LNCAP (cell line): ENCODE measurements at regions not wholly inside any gene's neighbourhood (a gene's known extent, or its start where the extent isn't known, plus 50 kb on each side); places are given as distances from the start of the nearest gene placed in this dataset.

Source experiments
- CTCF ChIP-seq: fragments of 450-650 bp; IDR thresholded peaks from 2 replicates; pipeline ENCODE4 v1.5.1; 2017; ENCODE audit warnings: mild to moderate bottlenecking

- TF ChIP-seq CTCF, result no peak
These were observed 218.2 kb downstream of the OR2B2 start for GRCh38 chr6:27693766-27694546.

GRCh38 chr6:27688014-27688586 lies 215.2 kb upstream of the ZNF184 start:
- TF ChIP-seq CTCF, result no peak

- TF ChIP-seq CTCF, result peak; percentile 68
These were observed 214.5 kb upstream of the ZNF184 start for GRCh38 chr6:27687154-27688013.

GRCh38 chr6:27685279-27685678 lies 212.4 kb upstream of the ZNF184 start:
- TF ChIP-seq CTCF, result no peak

- TF ChIP-seq CTCF, result no peak
These were observed 211.6 kb upstream of the ZNF184 start for GRCh38 chr6:27684264-27685211.

GRCh38 chr6:27679964-27680694 lies 207.2 kb upstream of the ZNF184 start:
- TF ChIP-seq CTCF, result no peak
